ENCODE measurements at regions not wholly inside any gene's neighbourhood (a gene's known extent, or its start where the extent isn't known, plus 50 kb on each side); places are given as distances from the start of the nearest gene placed in this dataset.

GRCh38 chr3:70554170-70554569 lies 241.7 kb upstream of the MDFIC2 start:
- DNase-seq (ENCODE audit: low spot score) (no peak), ATAC-seq (ENCODE audit: low FRiP score) (no peak)
- TF ChIP-seq, protein P1, sequence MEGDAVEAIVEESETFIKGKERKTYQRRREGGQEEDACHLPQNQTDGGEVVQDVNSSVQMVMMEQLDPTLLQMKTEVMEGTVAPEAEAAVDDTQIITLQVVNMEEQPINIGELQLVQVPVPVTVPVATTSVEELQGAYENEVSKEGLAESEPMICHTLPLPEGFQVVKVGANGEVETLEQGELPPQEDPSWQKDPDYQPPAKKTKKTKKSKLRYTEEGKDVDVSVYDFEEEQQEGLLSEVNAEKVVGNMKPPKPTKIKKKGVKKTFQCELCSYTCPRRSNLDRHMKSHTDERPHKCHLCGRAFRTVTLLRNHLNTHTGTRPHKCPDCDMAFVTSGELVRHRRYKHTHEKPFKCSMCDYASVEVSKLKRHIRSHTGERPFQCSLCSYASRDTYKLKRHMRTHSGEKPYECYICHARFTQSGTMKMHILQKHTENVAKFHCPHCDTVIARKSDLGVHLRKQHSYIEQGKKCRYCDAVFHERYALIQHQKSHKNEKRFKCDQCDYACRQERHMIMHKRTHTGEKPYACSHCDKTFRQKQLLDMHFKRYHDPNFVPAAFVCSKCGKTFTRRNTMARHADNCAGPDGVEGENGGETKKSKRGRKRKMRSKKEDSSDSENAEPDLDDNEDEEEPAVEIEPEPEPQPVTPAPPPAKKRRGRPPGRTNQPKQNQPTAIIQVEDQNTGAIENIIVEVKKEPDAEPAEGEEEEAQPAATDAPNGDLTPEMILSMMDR (IDR thresholded peaks at IDR 0.05) = no peak

GRCh38 chr3:70550723-70551319 lies 238.4 kb upstream of the MDFIC2 start:
- TF ChIP-seq, protein P1 (IDR thresholded peaks at IDR 0.05) = peak in 1 of 3 donors; percentile 55
- peak; percentile 53 for DNase-seq (ENCODE audit: low spot score)

GRCh38 chr3:70546679-70547078 lies 234.2 kb upstream of the MDFIC2 start:
- TF ChIP-seq, protein P1 (IDR thresholded peaks at IDR 0.05) = no peak
- ATAC-seq (ENCODE audit: low FRiP score) = no peak

More at GRCh38 chr3:70550723-70551319, 238.4 kb upstream of the MDFIC2 start:
- ATAC-seq (ENCODE audit: low FRiP score) = peak; percentile 62

DNA sequence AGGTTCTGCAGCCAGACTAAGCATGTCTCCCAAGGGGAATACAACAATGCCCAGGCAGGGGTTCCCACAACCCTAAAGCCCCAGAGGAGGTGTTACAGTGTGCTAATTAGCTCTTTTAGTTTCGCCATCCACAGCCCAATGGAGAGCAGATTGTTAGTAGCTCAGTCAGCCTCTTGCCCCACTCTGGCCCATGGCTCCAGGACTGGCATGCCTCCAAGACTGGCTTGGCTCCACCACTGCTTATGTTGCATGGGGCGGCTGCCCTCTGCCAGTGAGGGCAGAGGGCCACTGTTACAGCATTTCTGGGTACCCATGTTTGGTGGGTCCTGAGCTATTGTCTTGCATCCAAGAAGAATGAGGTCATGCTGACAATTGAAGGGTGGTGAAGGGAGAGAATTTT lies 231.1 kb upstream of the MDFIC2 start:
- TF ChIP-seq, protein P1 (IDR thresholded peaks at IDR 0.05) = no peak
- DNase-seq (ENCODE audit: low spot score) (no peak), ATAC-seq (ENCODE audit: low FRiP score) (no peak)

More at GRCh38 chr3:70546679-70547078, 234.2 kb upstream of the MDFIC2 start:
- DNase-seq (ENCODE audit: low spot score) = no peak

DNA sequence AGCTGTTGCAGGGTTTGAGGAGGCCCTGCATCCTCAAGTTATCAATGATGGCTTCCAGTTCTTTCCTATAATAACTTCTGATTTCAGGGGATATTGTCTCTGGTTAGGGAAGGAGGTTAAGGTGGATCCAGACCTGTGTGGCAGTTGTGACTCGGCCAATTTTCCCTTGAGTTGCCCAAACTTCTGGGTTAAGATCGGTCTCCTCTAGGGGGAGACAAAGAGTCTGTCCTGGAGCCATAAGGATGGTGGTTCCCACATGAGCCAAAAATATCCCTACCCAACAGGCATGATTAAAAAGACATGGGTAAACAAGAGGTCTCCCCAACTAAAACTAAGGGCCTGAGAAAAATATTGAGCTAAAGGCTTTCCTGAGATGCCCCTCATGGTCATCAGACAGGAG lies 227.5 kb upstream of the MDFIC2 start:
- DNase-seq (ENCODE audit: low spot score) (no peak), ATAC-seq (ENCODE audit: low FRiP score) (no peak)
- TF ChIP-seq, protein P1 (IDR thresholded peaks at IDR 0.05) = no peak

DNA sequence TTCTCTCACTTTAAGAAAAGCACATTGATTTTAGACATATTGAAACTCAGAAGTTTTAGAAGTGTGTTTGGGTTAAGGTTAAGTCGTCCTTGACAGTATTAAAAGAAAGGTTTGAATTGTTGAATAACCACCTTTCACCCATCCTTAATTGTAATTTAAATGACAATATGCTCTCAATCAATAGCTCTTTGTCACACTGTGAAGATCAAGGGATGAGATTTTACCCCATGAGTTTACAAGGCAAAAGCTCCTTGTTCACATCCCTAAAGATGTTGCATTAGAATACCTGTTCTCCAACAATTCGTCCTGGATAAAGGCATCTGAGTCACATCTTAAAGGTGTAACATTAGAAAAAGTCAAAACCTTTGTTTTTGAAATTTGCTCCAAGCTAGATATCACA lies 220.4 kb upstream of the MDFIC2 start:
- no peak for ATAC-seq (ENCODE audit: low FRiP score)
- TF ChIP-seq, protein P1 (IDR thresholded peaks at IDR 0.05) = no peak
- DNase-seq (ENCODE audit: low spot score) = no peak

GRCh38 chr3:70531838-70532489 lies 219.5 kb upstream of the MDFIC2 start:
- DNase-seq (ENCODE audit: low spot score) (no peak), ATAC-seq (ENCODE audit: low FRiP score) (no peak)
- TF ChIP-seq, protein P1 (IDR thresholded peaks at IDR 0.05) = no peak

Measured in omental fat pad (tissue), 3 donors.